ENCODE measurements at regions not wholly inside any gene's neighbourhood (a gene's known extent, or its start where the extent isn't known, plus 50 kb on each side); places are given as distances from the start of the nearest gene placed in this dataset.

DNA sequence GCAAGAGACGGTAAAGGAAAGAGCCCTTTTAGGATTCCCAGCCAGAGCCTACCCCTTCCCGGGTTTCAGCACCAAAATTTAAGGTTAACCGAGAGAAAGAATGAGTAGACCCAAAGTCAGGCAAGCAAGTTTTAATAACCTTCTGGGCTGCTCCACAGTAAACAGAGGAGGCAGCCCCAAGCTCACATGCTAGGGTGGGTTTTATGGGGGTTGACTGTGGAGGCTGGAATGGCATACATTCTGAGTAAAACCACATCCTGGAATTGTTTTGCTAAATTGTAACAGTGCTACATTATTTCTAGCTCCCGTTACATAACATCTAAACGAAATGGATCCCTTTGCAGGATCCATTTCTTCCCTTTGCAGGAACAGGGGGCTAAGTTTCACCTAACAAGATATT lies 102.2 kb upstream of the USP9Y start:
- no peak for DNase-seq

DNA sequence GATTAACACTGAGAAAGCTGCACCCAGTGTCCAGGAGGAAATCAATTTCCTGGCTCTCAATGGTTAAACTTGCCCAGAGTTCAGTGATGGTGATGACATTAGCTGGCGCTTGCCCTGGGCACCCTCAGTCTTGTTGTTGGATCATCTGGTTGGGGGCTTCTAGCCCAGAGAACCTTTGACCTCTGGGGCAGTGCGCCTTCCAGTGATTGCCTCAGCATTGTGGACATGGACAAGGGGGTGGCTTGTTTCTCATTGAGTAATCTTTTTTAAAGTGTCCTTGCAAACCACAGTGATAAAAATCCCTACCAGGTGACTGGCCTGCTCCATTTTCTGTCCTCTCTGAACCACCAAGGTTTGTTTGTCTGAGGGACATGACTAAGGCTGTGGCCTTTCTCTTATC lies 95.6 kb upstream of the USP9Y start:
- no peak for DNase-seq

DNA sequence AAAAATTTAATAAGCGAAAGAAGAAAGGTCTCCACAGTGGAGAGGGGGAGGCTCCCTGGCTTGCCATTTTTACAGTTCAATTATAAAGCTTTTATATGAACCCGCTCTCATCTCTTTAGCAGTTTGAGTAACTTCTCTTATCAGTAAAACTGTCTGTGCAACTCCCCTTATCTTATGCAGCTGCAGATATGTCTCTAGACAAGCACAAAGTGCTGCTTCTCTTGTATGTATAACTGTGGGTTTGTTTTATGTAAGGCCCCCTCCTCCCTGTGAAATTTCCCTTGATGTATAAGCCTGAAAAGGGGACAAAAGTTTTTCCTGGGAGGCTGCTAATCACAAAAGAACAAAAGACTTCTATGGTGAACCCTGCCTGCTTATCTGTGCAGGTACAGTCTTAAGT lies 90.2 kb upstream of the USP9Y start:
- no peak for DNase-seq

DNA sequence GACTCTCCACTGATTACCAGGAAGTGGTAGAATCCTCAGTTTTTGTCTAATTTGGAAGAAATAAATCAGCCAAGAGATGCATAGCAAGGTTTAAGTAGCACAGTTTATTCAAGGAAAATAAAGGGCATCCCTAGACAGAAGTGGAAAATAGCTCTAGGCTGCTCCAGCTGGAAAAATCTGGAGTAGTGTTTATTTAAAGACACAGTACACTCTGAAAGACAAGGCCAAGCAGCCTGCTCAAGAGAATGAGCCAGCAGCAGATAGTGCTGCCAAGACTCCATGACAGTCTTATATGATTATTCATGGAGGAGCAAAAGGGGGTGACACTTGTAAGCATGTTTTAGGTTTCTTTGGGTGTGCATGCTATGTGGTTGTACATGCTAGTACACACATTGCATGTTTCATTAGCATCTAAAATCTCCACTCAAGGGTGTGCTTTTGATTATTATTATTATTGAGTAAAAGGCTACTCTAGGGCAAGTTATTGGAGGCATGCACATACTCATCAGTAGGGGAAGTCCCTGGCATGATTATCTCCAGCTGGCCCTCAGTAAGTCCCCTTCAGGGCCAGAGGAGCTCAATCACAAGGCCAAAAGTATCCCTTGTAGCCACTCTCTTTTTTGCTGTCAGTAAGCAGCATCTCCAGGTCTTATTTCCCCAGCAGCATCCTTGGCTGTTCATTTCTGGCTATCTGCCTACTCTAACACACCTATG lies 85.1 kb upstream of the USP9Y start:
- DNase-seq, result no peak

DNA sequence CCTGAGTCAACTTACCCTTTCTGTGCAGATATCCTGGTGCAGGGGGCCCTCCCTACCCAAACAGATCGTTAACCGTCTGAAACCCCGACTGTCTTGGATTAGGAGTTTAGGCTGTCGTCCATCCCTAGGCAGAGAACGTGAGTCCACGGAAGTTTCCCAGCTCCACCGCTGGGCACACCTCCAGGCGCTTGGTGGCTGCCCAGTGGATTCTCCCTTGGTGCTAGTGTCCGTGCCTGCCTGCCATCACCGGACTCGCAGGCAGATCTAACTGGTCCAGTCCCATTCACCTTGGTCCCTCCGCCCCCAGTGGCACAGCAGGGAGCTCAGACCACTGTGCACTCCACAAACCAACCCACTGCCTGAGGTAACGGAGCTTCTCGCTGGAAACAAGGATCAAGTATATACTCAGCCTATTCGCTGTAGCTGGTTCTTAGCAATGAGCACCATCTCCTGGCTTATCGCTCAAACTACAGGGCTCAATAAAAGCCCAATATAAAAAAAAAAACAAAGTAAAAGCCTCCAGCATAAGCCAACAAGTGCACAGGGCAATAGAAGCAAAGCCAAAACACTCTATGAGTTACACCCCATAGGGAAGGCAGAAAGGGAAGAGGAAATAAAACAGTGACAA lies 79.5 kb upstream of the USP9Y start:
- DNase-seq, result no peak

DNA sequence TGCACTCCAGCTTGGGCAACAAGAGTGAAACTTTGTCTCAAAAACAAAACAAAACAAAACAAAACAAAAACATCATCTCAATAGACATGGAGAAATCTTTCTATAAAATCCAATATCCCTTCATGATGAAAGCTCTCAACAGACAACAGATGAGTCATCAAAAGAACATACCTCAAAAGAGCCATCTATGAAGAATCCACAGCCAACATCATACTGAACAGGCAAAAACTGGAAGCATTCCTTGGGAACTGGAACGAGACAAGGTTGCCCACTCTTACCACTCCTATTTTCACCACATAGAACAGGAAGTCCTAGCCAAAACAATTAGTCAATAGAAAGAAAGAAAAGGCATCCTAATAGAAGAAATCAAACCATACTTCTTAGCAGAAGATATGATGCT lies 77.8 kb upstream of the USP9Y start:
- no peak for DNase-seq

DNA sequence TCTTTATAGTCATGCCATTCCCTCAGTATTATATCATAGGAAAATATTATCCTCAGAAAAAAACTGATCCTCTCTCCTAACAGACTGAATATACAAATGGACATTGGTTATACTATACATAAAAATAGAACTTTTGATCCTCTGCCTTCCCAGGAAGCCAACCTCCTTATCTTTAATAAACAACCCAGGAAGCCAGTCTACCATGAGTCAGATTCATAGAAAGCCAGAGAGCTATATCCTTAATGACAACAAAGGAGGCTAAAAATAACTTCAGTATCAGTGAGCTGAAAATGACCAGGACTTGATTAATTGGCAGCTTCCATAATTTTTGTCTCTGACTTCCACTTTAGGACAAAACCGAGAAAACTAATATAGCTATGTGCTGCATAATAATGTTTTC lies 58.0 kb upstream of the USP9Y start:
- no peak for DNase-seq

DNA sequence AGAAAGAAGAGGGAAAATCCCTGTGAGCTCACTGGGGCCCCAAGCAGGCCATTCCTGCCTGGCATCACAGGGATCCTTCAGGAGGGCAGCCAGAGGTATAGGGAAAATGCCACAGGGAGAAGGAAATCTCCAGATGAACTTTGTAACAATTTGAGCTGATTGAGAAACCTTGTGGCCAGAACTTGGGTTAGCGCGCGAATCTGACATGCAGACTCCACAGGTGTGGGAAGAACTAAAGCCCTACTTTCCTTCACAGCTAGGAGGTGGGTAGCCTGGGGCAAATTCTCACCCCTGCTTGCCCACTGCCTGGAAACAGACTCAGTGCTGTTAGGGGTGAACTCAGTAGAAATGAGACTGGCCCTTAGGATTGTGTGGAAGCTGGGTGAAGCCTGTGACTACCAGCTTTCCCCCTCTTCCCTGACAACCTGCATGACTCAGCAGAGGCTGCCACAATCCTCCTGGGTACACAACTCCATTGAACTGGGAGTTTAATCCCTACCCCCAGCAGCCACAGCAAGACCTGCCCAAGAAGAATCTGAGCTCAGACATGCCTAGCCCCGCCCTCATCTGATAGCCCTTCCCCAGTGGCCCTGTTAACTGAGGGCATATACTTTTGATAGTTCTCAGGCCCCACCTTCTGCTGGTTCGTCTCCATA lies 57.2 kb upstream of the USP9Y start:
- DNase-seq, result no peak

DNA sequence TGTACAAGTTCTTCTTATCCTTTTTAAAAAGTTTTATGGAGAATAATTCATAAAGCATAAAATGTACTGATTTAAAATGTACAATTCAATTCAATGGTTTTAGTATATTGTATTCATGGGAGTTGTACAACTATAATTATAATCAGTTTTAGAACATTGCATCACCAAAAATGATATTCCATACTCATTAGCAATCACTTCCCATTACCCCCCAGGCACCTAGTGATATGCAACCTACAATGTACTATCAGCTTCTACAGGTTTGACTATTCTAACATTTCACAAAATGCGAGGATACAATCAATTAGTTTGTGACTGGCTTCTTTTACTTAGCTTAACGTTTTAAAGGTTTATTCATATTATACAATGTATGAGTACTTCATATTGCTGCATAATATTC lies 49.9 kb upstream of the USP9Y start:
- no peak for DNase-seq
